ENCODE measurements at regions not wholly inside any gene's neighbourhood (a gene's known extent, or its start where the extent isn't known, plus 50 kb on each side); places are given as distances from the start of the nearest gene placed in this dataset.

DNA sequence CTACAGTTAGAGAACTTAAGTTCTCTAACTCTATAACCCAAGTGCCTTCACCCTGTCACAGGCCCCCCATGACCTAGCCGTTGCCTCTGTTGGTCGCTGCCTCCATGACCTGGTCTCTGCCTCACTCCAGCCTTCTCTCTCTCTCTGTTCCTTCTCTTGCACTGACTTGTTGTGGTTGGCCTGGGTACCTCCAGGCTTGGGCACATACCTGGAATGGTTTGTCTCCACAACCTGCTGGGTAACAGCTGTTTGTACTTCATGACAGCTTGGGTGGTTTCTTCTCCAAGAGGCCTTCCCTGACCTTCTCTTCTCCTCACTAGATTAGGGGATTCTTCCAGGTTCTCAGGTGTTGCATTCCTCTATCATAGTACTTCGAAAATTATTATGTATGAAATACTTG is 371.6 kb upstream of the USP24 start:
- no peak for DNase-seq

GRCh38 chr1:55585402-55585792 is 370.2 kb upstream of the USP24 start:
- DNase-seq, result no peak

DNA sequence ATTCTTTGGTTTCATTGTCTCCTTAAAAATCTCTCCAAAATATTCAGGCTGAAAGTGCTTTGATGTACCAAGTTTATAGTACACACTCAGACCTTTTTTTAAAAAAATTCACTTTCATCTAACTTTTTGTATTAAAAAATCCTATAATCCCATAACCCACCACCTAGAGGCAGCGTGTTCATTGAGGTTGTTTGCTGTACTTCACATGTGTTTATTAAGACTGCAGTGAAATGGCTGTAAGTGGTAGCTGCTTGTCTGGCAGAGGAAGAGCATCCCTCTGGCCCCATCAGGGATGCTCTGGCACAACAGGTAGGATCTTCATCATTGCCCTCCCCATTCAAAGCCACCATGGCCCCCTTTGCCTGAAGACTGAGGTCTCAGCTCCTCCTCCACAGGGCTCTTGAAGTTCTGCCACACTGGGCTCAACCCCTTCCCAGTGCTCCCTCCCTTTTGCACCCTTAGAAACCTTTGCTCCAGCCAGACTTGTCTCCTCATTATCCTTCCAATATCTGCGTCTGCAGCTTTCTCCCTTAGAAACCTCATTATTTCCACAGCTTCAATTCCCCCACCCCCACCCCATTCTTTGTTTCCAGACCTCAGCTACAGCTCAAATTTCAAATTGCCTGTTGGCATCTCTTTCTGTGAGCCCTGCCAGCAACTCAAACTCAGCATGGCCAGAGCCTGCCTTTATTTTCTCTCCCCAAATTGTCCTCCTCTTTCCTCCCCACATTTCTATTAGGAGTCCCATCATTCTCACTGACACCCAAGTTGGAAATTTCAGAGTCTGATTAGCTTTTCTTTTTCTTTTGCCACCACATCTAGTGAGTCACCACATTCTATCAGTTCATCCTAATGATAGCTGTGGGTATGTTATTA is 369.6 kb upstream of the USP24 start:
- peak; percentile 55 for DNase-seq

- no peak for DNase-seq
Measured at GRCh38 chr1:55582084-55582483, 366.9 kb upstream of the USP24 start.

DNA sequence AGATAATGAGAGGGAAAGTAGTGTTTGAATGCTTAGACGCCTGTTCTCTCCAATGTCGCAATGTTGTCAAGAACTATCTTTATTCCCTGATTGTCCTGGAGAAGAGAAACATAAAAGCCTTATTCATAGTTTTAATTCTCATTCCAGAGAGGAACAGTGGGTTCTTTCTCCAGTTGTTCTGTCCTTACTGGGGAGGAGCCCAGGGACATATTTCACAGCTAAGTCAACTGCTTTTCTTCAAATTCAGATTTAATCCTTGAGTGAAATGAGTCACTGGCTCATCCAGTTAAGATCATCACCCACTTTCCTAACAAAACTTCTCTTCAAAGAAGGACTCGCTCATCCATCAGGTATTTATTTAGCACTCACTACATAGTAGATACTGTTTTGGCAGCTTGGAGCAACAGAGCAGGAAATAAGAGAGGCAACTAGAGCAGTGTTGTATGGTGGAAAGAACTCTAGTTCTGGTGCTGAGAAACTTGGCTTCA is 365.7 kb upstream of the USP24 start:
- no peak for DNase-seq

DNA sequence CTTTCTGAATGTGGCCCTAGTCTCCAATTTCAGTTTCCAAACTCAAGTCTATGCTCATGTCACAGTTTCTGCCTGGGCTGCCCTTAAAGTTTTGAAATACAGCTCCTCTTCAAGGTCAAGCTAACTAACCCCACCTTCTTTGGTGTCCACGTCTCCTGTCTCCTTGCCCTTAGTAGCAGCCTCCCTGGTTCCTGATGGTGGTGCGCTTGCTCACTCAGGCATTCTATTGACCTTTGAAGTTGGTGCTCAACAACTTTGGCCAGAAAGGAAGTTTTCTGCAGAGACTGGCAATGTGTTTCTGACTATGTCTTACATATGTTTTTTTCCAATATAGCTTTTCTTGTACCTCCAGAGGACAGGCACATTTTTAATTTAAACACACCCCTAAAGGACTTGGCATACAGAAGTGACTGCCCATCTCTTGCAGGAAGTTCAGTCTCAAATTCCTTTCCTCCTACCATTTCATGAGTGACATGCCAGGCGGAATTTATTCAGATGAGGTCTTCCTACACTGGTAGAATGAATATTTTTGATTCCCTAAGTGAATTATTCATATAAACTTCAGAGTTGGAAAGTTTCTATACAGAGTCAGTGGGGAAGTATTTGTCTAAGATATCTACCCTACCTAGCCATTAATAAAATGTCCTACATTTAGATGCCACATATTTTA is 364.3 kb upstream of the USP24 start:
- DNase-seq, result no peak

GRCh38 chr1:55578646-55579045 is 363.5 kb upstream of the USP24 start:
- DNase-seq, result no peak

GRCh38 chr1:55575571-55576279 is 360.6 kb upstream of the USP24 start:
- DNase-seq, result no peak

- no peak for DNase-seq
Measured at GRCh38 chr1:55574691-55575225, 359.6 kb upstream of the USP24 start.

- no peak for DNase-seq
Measured at GRCh38 chr1:55572878-55573734, 357.9 kb upstream of the USP24 start.

DNA sequence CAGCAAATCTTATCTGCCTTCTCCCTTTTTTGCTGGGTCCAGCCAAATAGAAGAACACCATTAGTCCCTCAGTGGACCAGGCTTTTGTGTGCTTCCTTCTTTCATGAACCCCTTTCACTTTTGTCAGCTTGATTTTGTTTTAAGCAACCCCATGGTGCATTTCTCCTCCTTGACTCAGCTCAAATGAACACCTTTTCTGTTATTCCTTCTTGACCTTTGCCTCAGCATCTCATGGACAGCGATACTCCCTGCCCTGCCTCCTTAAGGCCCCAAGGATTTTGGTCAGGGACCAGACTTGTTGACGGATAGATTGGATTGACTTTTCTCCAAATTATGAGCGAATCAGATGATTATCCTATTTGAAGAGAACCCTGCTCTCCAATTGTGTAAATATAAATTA is 356.6 kb upstream of the USP24 start:
- DNase-seq, result no peak

DNA sequence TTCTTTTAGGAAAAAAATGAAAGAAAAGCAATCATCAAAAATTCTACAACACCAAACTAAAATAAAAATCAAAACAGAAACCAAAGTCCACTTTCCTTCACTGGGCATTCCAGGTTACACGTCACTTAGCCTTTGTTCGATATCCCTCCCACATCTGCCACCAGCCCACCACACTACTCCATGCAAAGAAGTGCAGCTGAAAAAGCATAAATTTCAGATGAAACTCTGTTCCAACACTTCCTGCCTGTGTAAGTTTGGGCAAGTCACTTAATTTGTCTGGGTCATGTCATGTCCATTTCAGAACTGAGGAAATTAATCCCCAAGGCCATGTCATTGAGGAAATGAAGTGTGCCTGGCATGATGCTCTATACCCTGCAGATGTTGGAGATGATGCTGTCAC is 354.3 kb upstream of the USP24 start:
- DNase-seq, result no peak

DNA sequence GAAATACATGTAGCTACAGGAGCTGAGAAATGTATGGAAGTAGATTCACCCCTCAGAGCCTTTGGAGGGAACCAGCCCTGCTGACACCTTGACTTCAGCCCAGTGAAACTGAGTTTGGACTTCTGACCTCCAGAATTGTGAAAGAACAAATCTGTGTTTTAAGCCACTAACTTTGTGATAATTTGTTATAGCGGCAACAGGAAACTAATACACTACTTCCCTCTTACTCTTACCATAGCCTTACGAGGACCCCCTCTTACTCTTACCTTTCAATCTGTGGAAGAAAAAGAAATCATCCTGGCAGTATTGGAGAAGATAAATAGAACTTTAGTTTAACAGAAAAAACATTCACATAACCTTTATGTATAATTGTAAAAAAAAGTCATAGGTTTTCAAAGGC is 353.6 kb upstream of the USP24 start:
- DNase-seq, result no peak

- peak; percentile 13 for DNase-seq
Measured at GRCh38 chr1:55560266-55560665, 345.1 kb upstream of the USP24 start.

DNA sequence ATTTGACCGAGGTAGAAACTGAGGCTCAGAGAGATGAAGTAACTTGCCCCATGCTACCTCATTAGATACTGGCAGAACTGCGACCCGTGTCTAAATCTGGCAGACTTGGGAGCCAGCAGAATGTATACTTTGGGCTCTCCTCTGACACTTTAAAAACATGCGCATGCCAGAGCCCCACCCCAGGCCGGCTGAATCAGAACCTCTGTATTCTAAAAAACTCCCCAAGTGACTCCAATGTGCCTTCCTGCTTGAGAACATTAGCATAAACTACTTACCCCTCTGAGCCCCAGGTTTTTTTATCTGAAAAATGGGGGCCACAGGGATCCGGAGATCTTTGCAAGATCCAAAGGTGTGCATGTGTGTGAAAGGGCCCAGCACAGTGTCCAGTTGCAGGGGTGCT is 344.7 kb upstream of the USP24 start:
- DNase-seq, result no peak

- no peak for DNase-seq
Measured at GRCh38 chr1:55559161-55559611, 344.0 kb upstream of the USP24 start.

GRCh38 chr1:55558515-55558914 is 343.4 kb upstream of the USP24 start:
- DNase-seq, result no peak

- DNase-seq, result no peak
Measured at GRCh38 chr1:55555956-55556725, 341.0 kb upstream of the USP24 start.

DNA sequence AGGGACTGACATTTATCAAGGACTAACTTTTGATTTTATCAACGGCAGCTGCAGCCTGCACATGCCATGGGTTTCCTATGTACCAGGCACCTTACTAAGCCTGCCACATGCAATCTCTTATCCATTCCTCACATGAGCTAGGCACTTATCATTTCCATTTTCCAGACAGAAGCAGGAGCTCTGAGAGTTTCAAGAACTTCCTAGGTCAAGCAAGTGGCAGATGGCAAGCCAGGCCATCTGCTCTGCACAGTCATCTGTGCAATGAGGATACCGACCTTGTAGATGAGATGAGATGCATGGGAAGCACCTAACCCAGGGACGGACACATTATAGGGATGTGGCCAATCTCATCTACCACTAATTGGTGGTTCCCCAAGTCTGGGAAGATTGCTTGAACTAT is 339.4 kb upstream of the USP24 start:
- DNase-seq, result no peak

DNA sequence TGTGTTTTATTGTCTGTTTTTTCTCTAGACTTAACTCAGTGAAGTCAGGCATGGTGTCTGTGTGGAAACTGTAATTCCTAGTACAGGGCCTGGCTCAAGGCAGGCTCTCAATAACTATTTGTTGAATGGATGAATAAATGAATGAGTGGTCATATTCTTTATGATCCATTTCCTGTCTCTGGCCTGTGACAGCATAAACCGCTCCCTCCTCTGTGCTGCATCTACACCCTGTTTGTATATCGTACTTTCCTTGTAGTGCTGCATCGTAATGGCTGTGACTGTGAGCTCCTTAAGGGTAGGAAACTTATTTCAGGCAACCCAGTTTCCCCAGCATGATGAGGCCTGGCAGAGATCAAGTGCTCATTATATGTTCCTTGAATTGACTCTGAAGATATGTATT is 337.5 kb upstream of the USP24 start:
- DNase-seq, result no peak

DNA sequence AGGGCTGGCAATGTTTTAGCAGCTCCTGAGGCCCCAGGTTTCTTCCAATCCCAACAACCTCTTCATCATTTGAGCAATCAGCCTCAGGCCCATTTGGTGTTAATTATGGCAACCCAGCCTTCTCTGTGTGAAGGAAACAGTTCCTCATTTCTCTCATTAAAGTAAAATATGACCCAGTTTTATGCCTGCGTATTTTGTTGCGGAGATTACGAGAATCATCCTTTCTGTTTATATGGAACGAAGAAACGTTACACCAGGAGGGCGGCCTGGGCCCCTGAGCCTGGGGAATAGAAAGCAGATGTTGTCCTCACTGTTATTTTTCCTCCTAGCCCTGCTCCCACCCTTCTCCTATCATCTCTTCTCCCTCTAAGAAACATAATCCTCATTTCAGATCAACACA is 332.2 kb upstream of the USP24 start:
- no peak for DNase-seq

GRCh38 chr1:55546553-55546952 is 331.4 kb upstream of the USP24 start:
- no peak for DNase-seq

Data from NCI-H2107 (cell line).